Mucosa of descending colon (tissue), 3 donors: ENCODE measurements at regions not wholly inside any gene's neighbourhood (a gene's known extent, or its start where the extent isn't known, plus 50 kb on each side); places are given as distances from the start of the nearest gene placed in this dataset.

Experiments used
- ATAC-seq: fragments of 200-7000 bp; cut with Tn5 transposase; one replicate; pipeline ENCODE4 v1.9.1; 2020; ENCODE audit warnings: mild to moderate bottlenecking, moderate library complexity
- DNase-seq, 3 donors: peaks; one replicate each; pipeline ENCODE4 v3.0.0-alpha.2; 2020
- H3K36me3 ChIP-seq: fragments of 200-600 bp; one replicate; pipeline ENCODE4 v1.8.0; 2021; ENCODE audit warnings: low read depth, mild to moderate bottlenecking
- H3K4me1 ChIP-seq: fragments of 200-600 bp; one replicate; pipeline ENCODE4 v1.8.0; 2021; ENCODE audit warnings: low read depth, mild to moderate bottlenecking
- H3K4me3 ChIP-seq: fragments of 200-600 bp; one replicate; pipeline ENCODE4 v1.8.0; 2021; ENCODE audit warnings: mild to moderate bottlenecking
- H3K9me3 ChIP-seq: fragments of 200-600 bp; one replicate; pipeline ENCODE4 v1.8.0; 2021; ENCODE audit warnings: mild to moderate bottlenecking
- CTCF ChIP-seq: fragments of 200-600 bp; IDR thresholded peaks from one replicate; pipeline ENCODE4 v1.8.0; 2022; ENCODE audit warnings: antibody characterized with exemption, mild to moderate bottlenecking
- intact Hi-C, 2 donors: fragments of 100-400 bp; cut with DNase I in 1 of 2; cut with micrococcal nuclease in 1 of 2; formaldehyde crosslinking; loops; one replicate each; pipeline versions ENCODE4 v1.11.0 to v1.11.1; 2022; cut with DNase I, micrococcal nuclease
- donor health status: DM: no; HTN: no; CAD: no; lungs with moderate emphysema.
- donor health status: DM: no; HTN: no; CAD: no.
- donor health status: DM: no; HTN: yes; CAD: no.

GRCh38 chr5:17089001-17089400 is 128.4 kb upstream of the BASP1 start:
- DNase-seq, result no peak
- ATAC-seq, result no peak
- H3K4me1 ChIP-seq, result no peaks in the 10 kb centered on the region
- no peak for TF ChIP-seq CTCF
- no peak overlapping the region for H3K4me3 ChIP-seq
- no peaks in the 10 kb centered on the region for H3K36me3 ChIP-seq
- H3K9me3 ChIP-seq, result no peaks in the 10 kb centered on the region
- intact Hi-C loops, result no loop called here

- DNase-seq (no peak), ATAC-seq (no peak)
- no peak for TF ChIP-seq CTCF
- Histone ChIP-seq H3K4me1 (no peaks in the 10 kb centered on the region), H3K4me3 (no peak overlapping the region), H3K9me3 (no peaks in the 10 kb centered on the region), H3K36me3 (no peaks in the 10 kb centered on the region)
- intact Hi-C loops, result no loop called here
These were observed 127.7 kb upstream of the BASP1 start for GRCh38 chr5:17089690-17090089.

GRCh38 chr5:17090839-17091238 is 126.6 kb upstream of the BASP1 start:
- no peak for TF ChIP-seq CTCF
- no peak overlapping the region for H3K4me3 ChIP-seq
- DNase-seq (no peak), ATAC-seq (no peak)
- no peaks in the 10 kb centered on the region for H3K36me3 ChIP-seq
- no peaks in the 10 kb centered on the region for H3K9me3 ChIP-seq
- no peaks in the 10 kb centered on the region for H3K4me1 ChIP-seq
- intact Hi-C loops, result no loop called here

GRCh38 chr5:17094830-17095229 is 122.6 kb upstream of the BASP1 start:
- no peak for TF ChIP-seq CTCF
- Histone ChIP-seq H3K36me3 (no peaks in the 10 kb centered on the region), H3K9me3 (no peaks in the 10 kb centered on the region), H3K4me3 (no peak overlapping the region), H3K4me1 (no peaks in the 10 kb centered on the region)
- intact Hi-C loops, result no loop called here
- peak; percentile 67 for ATAC-seq
- DNase-seq, result peak in 1 of 3 donors; percentile 29

GRCh38 chr5:17096952-17097695 is 120.3 kb upstream of the BASP1 start:
- Histone ChIP-seq H3K36me3 (no peaks in the 10 kb centered on the region), H3K4me1 (no peaks in the 10 kb centered on the region), H3K9me3 (no peaks in the 10 kb centered on the region), H3K4me3 (no peak overlapping the region)
- ATAC-seq (peak; percentile 67), DNase-seq (peak in 1 of 3 donors; percentile 43)
- intact Hi-C loops, result no loop called here
- TF ChIP-seq CTCF, result no peak

- Histone ChIP-seq H3K36me3 (no peaks in the 10 kb centered on the region), H3K4me1 (no peaks in the 10 kb centered on the region), H3K4me3 (no peak overlapping the region), H3K9me3 (no peaks in the 10 kb centered on the region)
- DNase-seq (no peak), ATAC-seq (no peak)
- intact Hi-C loops, result no loop called here
- TF ChIP-seq CTCF, result no peak
These were observed 117.5 kb upstream of the BASP1 start for GRCh38 chr5:17099946-17100345.
